Osteocyte (in vitro differentiated cells): ENCODE measurements at regions not wholly inside any gene's neighbourhood (a gene's known extent, or its start where the extent isn't known, plus 50 kb on each side); places are given as distances from the start of the nearest gene placed in this dataset.

Experiments used
- DNase-seq: peaks from one replicate; pipeline ENCODE4 v3.0.0; 2021; ENCODE audit warnings: mixed read lengths; ENCODE audit not compliant: unreplicated experiment; ENCODE audit errors: extremely low spot score
- H3K27ac Mint-ChIP-seq: one replicate; pipeline ENCODE4 v1.8.0; 2021; ENCODE audit warnings: mild to moderate bottlenecking, mixed read lengths; ENCODE audit not compliant: unreplicated experiment
- H3K27me3 Mint-ChIP-seq: one replicate; pipeline ENCODE4 v1.8.0; 2021; ENCODE audit warnings: mixed read lengths; ENCODE audit not compliant: unreplicated experiment
- H3K36me3 Mint-ChIP-seq: one replicate; pipeline ENCODE4 v1.8.0; 2021; ENCODE audit warnings: mixed read lengths; ENCODE audit not compliant: unreplicated experiment
- H3K4me1 Mint-ChIP-seq: one replicate; pipeline ENCODE4 v1.8.0; 2021; ENCODE audit warnings: mixed read lengths; ENCODE audit not compliant: unreplicated experiment
- H3K4me3 Mint-ChIP-seq: one replicate; pipeline ENCODE4 v1.8.0; 2021; ENCODE audit warnings: mild to moderate bottlenecking, moderate library complexity, mixed read lengths; ENCODE audit not compliant: unreplicated experiment
- H3K9me3 Mint-ChIP-seq: one replicate; pipeline ENCODE4 v1.8.0; 2021; ENCODE audit warnings: mixed read lengths; ENCODE audit not compliant: unreplicated experiment
- TF ChIP-seq, protein P1 (sequence below): fragments of 200-600 bp; sonication (generic); IDR thresholded peaks from 2 replicates; pipeline ENCODE4 v1.5.0; 2021; ENCODE audit warnings: antibody characterized with exemption, mild to moderate bottlenecking, moderate library complexity

GRCh38 chr16:5595849-5596248 is 498.3 kb upstream of the EEF2KMT start:
- H3K27ac Mint-ChIP-seq, result no peak overlapping the region
- H3K36me3 Mint-ChIP-seq, result no peaks in the 10 kb centered on the region
- H3K27me3 Mint-ChIP-seq, result no peaks in the 10 kb centered on the region
- TF ChIP-seq, protein P1, sequence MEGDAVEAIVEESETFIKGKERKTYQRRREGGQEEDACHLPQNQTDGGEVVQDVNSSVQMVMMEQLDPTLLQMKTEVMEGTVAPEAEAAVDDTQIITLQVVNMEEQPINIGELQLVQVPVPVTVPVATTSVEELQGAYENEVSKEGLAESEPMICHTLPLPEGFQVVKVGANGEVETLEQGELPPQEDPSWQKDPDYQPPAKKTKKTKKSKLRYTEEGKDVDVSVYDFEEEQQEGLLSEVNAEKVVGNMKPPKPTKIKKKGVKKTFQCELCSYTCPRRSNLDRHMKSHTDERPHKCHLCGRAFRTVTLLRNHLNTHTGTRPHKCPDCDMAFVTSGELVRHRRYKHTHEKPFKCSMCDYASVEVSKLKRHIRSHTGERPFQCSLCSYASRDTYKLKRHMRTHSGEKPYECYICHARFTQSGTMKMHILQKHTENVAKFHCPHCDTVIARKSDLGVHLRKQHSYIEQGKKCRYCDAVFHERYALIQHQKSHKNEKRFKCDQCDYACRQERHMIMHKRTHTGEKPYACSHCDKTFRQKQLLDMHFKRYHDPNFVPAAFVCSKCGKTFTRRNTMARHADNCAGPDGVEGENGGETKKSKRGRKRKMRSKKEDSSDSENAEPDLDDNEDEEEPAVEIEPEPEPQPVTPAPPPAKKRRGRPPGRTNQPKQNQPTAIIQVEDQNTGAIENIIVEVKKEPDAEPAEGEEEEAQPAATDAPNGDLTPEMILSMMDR, result no peak
- no peaks in the 10 kb centered on the region for H3K4me1 Mint-ChIP-seq
- no peak for DNase-seq
- H3K9me3 Mint-ChIP-seq, result peaks cover 26% of the 10 kb centered on the region
- no peak overlapping the region for H3K4me3 Mint-ChIP-seq

DNA sequence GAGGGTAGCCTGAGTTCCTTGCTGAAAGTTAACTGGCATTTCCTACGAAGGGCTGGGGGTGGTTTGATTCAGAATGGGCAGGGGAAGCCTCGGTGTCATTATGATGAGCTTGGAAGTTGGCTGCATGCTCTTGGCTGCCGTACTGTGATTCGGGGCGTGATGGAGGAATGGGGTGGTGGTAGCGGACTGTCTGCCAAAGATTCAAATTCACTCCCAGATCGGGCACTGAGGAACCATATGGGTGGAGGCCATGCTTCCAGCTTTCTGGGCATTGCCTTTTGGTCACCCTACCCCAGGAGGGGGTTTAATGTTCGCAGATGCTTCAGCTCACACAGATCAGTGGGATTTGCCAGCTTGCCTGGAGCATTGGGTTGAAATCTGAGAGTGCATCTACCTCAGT is 492.8 kb upstream of the EEF2KMT start:
- Mint-ChIP-seq H3K4me3 (no peak overlapping the region), H3K27ac (no peak overlapping the region), H3K36me3 (no peaks in the 10 kb centered on the region), H3K27me3 (no peaks in the 10 kb centered on the region), H3K9me3 (peaks cover 48% of the 10 kb centered on the region), H3K4me1 (no peaks in the 10 kb centered on the region)
- no peak for DNase-seq
- TF ChIP-seq, protein P1, result no peak

GRCh38 chr16:5589812-5590373 is 492.3 kb upstream of the EEF2KMT start:
- no peak for DNase-seq
- TF ChIP-seq, protein P1, result no peak
- H3K36me3 Mint-ChIP-seq, result no peaks in the 10 kb centered on the region
- no peaks in the 10 kb centered on the region for H3K4me1 Mint-ChIP-seq
- H3K27me3 Mint-ChIP-seq, result no peaks in the 10 kb centered on the region
- peaks cover 50% of the 10 kb centered on the region for H3K9me3 Mint-ChIP-seq
- no peak overlapping the region for H3K27ac Mint-ChIP-seq
- H3K4me3 Mint-ChIP-seq, result no peak overlapping the region

GRCh38 chr16:5584109-5584508 is 486.5 kb upstream of the EEF2KMT start:
- H3K27me3 Mint-ChIP-seq, result no peaks in the 10 kb centered on the region
- no peak for DNase-seq
- no peak overlapping the region for H3K4me3 Mint-ChIP-seq
- H3K27ac Mint-ChIP-seq, result no peak overlapping the region
- H3K4me1 Mint-ChIP-seq, result no peaks in the 10 kb centered on the region
- peaks cover 32% of the 10 kb centered on the region for H3K9me3 Mint-ChIP-seq
- TF ChIP-seq, protein P1, result no peak
- H3K36me3 Mint-ChIP-seq, result no peaks in the 10 kb centered on the region

DNA sequence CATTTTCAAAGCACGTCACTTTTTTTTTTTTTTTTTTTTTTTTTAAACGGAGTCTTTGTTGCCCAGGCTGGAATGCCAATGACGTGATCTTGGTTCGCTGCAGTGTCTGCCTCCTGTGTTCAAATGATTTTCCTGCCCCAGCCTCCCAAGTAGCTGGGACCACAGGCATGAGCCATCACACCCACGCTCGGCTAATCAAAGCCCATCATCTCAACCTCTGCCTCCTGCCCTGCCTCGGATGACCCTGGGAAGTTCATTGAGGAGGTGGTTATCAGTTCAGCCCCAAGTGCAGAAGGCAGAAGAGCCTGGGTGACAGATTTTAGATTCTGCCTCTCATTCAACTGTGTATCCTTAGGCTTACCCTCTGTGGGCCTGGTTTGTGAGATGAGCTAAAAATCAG is 484.9 kb upstream of the EEF2KMT start:
- no peak overlapping the region for H3K27ac Mint-ChIP-seq
- no peaks in the 10 kb centered on the region for H3K36me3 Mint-ChIP-seq
- peaks cover 20% of the 10 kb centered on the region for H3K9me3 Mint-ChIP-seq
- no peak for DNase-seq
- H3K27me3 Mint-ChIP-seq, result no peaks in the 10 kb centered on the region
- H3K4me1 Mint-ChIP-seq, result no peaks in the 10 kb centered on the region
- TF ChIP-seq, protein P1, result no peak
- H3K4me3 Mint-ChIP-seq, result no peak overlapping the region
